Lower lobe of right lung (tissue), 2 donors: ENCODE measurements at regions not wholly inside any gene's neighbourhood (a gene's known extent, or its start where the extent isn't known, plus 50 kb on each side); places are given as distances from the start of the nearest gene placed in this dataset.

Experiments
- ATAC-seq, 2 donors: fragments of 200-7000 bp; cut with Tn5 transposase; one replicate each; pipeline ENCODE4 v1.9.1; 2020 to 2022; ENCODE audit warnings: mild to moderate bottlenecking in 2 of 2, moderate library complexity in 2 of 2
- DNase-seq: peaks from one replicate; pipeline ENCODE4 v3.0.0-alpha.2; 2020
- H3K27ac ChIP-seq: fragments of 200-600 bp; one replicate; pipeline ENCODE4 v1.8.0; 2022
- H3K27me3 ChIP-seq: fragments of 200-600 bp; one replicate; pipeline ENCODE4 v1.8.0; 2022; ENCODE audit warnings: low read depth
- H3K36me3 ChIP-seq: fragments of 200-600 bp; one replicate; pipeline ENCODE4 v1.8.0; 2022; ENCODE audit warnings: mild to moderate bottlenecking
- H3K4me1 ChIP-seq: fragments of 200-600 bp; one replicate; pipeline ENCODE4 v1.8.0; 2022
- H3K4me3 ChIP-seq: fragments of 200-600 bp; one replicate; pipeline ENCODE4 v1.8.0; 2022; ENCODE audit warnings: mild to moderate bottlenecking
- H3K9me3 ChIP-seq: fragments of 200-600 bp; one replicate; pipeline ENCODE4 v1.8.0; 2022
- intact Hi-C: fragments of 100-400 bp; cut with DNase I; formaldehyde crosslinking; loops from one replicate; pipeline ENCODE4 v1.11.0; 2022
- TF ChIP-seq, protein P1 (sequence below): fragments of 200-600 bp; IDR thresholded peaks from one replicate; pipeline ENCODE4 v1.8.0; 2022; ENCODE audit warnings: antibody characterized with exemption, mild to moderate bottlenecking
- donor health status: DM: no; HTN: yes; CAD: no; lungs with severe emphysema.

DNA sequence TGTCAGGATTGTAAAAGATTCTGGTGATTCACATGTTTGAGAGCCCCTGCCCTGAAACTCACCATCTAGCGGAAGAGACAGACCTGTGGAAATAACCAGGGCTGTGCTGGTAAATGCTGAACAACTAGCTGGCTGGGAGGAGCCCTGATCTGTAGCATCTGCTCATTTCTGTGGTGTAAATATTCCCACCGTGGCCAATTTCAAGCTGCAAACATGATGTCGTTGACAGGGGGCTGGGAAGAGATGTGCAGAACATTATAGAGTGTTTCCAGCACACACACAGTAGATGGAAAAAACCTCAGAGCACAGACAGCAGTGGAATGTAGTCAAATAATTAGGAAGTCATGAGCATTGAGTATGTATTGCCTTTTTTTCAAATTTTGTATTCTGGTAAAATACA is 138.2 kb downstream of the PHETA1 start:
- no peaks in the 10 kb centered on the region for H3K4me1 ChIP-seq
- TF ChIP-seq, protein P1, sequence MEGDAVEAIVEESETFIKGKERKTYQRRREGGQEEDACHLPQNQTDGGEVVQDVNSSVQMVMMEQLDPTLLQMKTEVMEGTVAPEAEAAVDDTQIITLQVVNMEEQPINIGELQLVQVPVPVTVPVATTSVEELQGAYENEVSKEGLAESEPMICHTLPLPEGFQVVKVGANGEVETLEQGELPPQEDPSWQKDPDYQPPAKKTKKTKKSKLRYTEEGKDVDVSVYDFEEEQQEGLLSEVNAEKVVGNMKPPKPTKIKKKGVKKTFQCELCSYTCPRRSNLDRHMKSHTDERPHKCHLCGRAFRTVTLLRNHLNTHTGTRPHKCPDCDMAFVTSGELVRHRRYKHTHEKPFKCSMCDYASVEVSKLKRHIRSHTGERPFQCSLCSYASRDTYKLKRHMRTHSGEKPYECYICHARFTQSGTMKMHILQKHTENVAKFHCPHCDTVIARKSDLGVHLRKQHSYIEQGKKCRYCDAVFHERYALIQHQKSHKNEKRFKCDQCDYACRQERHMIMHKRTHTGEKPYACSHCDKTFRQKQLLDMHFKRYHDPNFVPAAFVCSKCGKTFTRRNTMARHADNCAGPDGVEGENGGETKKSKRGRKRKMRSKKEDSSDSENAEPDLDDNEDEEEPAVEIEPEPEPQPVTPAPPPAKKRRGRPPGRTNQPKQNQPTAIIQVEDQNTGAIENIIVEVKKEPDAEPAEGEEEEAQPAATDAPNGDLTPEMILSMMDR = no peak
- ATAC-seq (no peak), DNase-seq (no peak)
- H3K27me3 ChIP-seq = peaks cover 20% of the 10 kb centered on the region
- H3K27ac ChIP-seq = no peak overlapping the region
- intact Hi-C loops = no loop called here
- H3K4me3 ChIP-seq = no peak overlapping the region
- no peaks in the 10 kb centered on the region for H3K9me3 ChIP-seq
- H3K36me3 ChIP-seq = no peaks in the 10 kb centered on the region

DNA sequence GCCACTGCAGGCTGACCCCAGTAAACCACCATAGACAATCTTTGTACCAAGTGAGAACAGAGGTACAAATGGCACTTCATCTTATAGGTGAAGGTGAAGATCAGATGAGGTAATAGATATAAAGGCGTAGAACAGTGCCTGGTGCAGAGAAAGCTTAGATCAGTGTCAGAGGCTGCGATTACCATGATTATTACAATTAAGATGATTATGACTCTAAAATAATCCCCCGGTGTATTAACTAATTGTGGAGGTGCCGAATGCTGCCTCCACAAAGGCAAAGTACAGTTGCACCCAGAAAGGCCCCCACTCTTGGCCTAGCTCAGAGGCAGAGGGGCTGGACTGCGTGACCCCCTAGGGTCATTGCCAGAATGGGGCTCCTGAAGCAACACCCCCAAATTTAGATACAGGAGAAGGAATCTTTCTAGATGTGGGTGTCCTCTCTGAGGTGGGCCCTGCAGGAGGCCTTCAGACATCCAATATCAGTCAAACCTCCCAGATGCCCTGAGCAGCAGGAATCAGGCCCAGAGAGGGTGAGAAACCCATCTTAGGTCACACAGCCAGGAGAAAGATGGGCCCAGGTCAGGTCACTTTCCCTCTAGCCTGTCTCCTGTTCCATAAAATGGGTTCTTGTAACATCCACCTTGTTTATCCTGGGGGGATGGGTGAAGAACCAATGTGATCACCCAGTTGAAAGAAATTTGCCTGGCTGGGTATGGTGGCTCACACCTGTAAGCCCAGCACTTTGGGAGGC is 139.8 kb downstream of the PHETA1 start:
- DNase-seq = no peak
- Histone ChIP-seq H3K4me3 (no peak overlapping the region), H3K36me3 (no peaks in the 10 kb centered on the region), H3K9me3 (no peaks in the 10 kb centered on the region), H3K4me1 (no peaks in the 10 kb centered on the region), H3K27me3 (peaks cover 25% of the 10 kb centered on the region), H3K27ac (no peak overlapping the region)
- intact Hi-C loops = no loop called here
- TF ChIP-seq, protein P1 = no peak
- ATAC-seq = no peak

DNA sequence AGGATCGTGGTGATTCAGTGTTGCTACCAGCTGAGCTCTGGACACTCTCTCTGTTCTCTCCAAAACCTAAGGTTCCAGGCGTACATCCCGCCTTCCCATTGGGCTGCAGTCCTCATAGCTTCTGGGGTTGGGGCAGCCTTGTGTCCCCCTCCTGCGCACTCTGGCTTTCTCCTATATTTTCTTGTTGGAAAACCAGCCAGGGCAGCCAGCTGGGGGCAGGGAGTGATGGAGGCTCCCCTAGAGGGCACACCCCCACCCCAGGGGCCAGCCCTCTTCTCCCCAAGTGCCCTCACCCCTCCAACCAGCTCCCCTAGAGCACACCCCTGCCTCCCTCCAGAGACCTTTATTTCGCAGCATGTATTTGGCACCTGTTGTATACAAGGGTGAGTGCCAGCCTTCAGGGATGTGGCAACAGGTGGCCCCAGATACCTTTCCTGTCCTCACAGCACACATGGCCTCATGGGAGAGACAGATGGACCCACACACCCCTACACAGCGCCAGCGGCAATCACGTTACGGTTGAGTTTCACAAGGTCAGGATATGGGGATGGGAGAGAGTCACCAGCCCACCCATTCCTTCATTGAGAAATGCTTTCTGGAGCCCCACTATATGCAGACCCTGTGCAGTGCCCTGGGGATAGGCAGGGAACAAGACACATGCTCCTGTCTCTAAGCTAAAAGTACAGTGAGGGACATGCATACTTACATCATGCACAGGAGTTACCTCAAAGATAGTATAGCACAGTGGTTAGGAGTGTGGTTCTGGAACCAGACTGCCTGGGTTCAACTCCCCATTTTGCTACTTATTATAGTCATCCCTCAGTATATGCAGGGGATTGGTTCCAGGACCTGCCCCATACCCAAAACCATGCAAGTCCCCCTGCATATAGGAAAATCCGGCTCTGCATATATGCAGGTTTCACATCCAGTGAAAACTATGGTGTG is 141.1 kb downstream of the PHETA1 start:
- Histone ChIP-seq H3K4me3 (no peak overlapping the region), H3K9me3 (no peaks in the 10 kb centered on the region), H3K27me3 (peaks cover 20% of the 10 kb centered on the region), H3K4me1 (no peaks in the 10 kb centered on the region), H3K36me3 (no peaks in the 10 kb centered on the region), H3K27ac (no peak overlapping the region)
- no peak for DNase-seq
- peak in 1 of 2 donors; percentile 21 for ATAC-seq
- TF ChIP-seq, protein P1 = no peak
- intact Hi-C loops = no loop called here

DNA sequence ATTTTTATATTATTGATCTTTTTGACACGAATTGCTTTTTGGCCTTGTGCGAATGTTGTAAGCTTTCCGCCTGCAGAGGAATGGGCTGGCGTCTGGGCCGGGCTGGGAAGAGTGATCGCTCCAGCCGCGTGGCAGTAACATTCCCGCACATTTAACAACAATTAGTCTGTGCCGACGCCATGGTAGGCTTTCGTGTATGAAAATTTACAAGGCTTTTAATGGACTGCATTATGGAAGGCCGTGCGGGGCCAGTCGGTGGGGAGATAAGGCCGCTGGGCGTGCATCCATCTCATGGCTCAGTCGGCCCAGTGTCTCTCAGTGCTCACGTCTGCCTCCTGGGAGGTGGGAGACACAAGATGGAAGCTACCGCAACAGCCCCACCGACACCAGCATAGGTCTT is 142.2 kb downstream of the PHETA1 start:
- no peaks in the 10 kb centered on the region for H3K9me3 ChIP-seq
- H3K4me3 ChIP-seq = no peak overlapping the region
- no peak for DNase-seq
- H3K27ac ChIP-seq = no peak overlapping the region
- H3K36me3 ChIP-seq = no peaks in the 10 kb centered on the region
- no peaks in the 10 kb centered on the region for H3K4me1 ChIP-seq
- peaks cover 20% of the 10 kb centered on the region for H3K27me3 ChIP-seq
- no peak for ATAC-seq
- intact Hi-C loops = no loop called here
- TF ChIP-seq, protein P1 = no peak

DNA sequence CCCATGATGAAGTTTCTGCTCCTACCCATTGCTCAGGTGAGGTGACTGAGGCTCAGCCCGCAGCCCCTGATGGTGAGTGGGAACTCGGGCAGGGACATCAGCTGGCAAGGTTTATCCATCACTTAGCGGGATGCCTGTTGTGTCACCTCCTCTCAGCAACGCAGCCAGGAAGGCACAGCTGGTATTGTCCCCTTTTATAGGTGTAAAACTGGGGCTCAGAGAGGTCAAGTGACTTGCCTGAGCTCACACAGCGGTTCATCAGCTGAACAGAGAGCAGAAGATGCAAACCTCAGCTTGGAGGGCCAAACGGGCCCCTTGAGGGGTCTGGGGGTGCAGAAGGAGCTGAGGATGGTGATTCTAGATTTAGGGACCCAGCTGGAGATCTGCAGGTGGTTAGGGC is 143.6 kb downstream of the PHETA1 start:
- no peak for ATAC-seq
- intact Hi-C loops = no loop called here

More for the DNA sequence above, 143.6 kb downstream of the PHETA1 start:
- Histone ChIP-seq H3K27ac (no peak overlapping the region), H3K4me1 (no peaks in the 10 kb centered on the region), H3K36me3 (no peaks in the 10 kb centered on the region), H3K27me3 (peaks cover 20% of the 10 kb centered on the region), H3K4me3 (no peak overlapping the region), H3K9me3 (no peaks in the 10 kb centered on the region)
- TF ChIP-seq, protein P1 = no peak
- DNase-seq = no peak
